ENCODE measurements at regions not wholly inside any gene's neighbourhood (a gene's known extent, or its start where the extent isn't known, plus 50 kb on each side); places are given as distances from the start of the nearest gene placed in this dataset.

- Mint-ChIP-seq H3K36me3 (ENCODE audit: low read depth) (no peaks in the 10 kb centered on the region), H3K9me3 (no peaks in the 10 kb centered on the region), H3K4me3 (no peak overlapping the region), H3K27me3 (ENCODE audit: insufficient read depth, low read depth, poor library complexity) (no peaks in the 10 kb centered on the region), H3K4me1 (peaks cover 25% of the 10 kb centered on the region), H3K27ac (no peak overlapping the region)
- no peaks in the 10 kb centered on the region for H3K27me3 ChIP-seq (ENCODE audit: insufficient read depth)
- no peak overlapping the region for H3K27ac ChIP-seq (ENCODE audit: low read depth)
- H2AFZ ChIP-seq: no peak overlapping the region
- TF ChIP-seq ZNF462 (CRISPR knock-in tag; IDR thresholded peaks at IDR 0.05): no peak
- no peak for TF ChIP-seq POLR2AphosphoS5 (IDR thresholded peaks at IDR 0.05; ENCODE audit: low read depth)
- no peaks in the 10 kb centered on the region for H3K9me2 ChIP-seq (ENCODE audit: insufficient read depth)
- H3K79me2 ChIP-seq (replicated peaks; ENCODE audit: insufficient read depth): no peaks in the 10 kb centered on the region
- no peaks in the 10 kb centered on the region for H4K20me1 ChIP-seq (replicated peaks; ENCODE audit: insufficient read depth)
- DNase-seq (ENCODE audit: low spot score) (no peak), ATAC-seq (no peak)
- no peaks in the 10 kb centered on the region for H3F3A ChIP-seq (replicated peaks; ENCODE audit: low read depth)
- no peak overlapping the region for H3K4me3 ChIP-seq
- H3K4me2 ChIP-seq: no peak overlapping the region
- peaks cover 12% of the 10 kb centered on the region for H3K4me1 ChIP-seq (ENCODE audit: insufficient read depth)
- no peaks in the 10 kb centered on the region for H3K36me3 ChIP-seq (ENCODE audit: insufficient read depth)
These were observed 570.1 kb downstream of the DHX35 start for GRCh38 chr20:39532205-39532604.

- no peaks in the 10 kb centered on the region for H3K27me3 Mint-ChIP-seq (ENCODE audit: insufficient read depth, low read depth, poor library complexity)
- DNase-seq (ENCODE audit: low spot score): no peak
- Histone ChIP-seq H3F3A (replicated peaks; ENCODE audit: low read depth) (no peaks in the 10 kb centered on the region), H3K36me3 (ENCODE audit: insufficient read depth) (no peaks in the 10 kb centered on the region), H3K4me2 (no peak overlapping the region), H2AFZ (no peak overlapping the region), H3K9me2 (ENCODE audit: insufficient read depth) (peaks cover 3% of the 10 kb centered on the region; the same call in 1 of the 2 replicates), H3K27ac (ENCODE audit: low read depth) (no peak overlapping the region), H3K79me2 (replicated peaks; ENCODE audit: insufficient read depth) (no peaks in the 10 kb centered on the region), H3K4me3 (no peak overlapping the region), H3K4me1 (ENCODE audit: insufficient read depth) (no peaks in the 10 kb centered on the region), H4K20me1 (replicated peaks; ENCODE audit: insufficient read depth) (no peaks in the 10 kb centered on the region), H3K27me3 (ENCODE audit: insufficient read depth) (no peaks in the 10 kb centered on the region)
- peaks cover 11% of the 10 kb centered on the region for H3K4me1 Mint-ChIP-seq
- no peak overlapping the region for H3K4me3 Mint-ChIP-seq
- H3K36me3 Mint-ChIP-seq (ENCODE audit: low read depth): no peaks in the 10 kb centered on the region
- no peak overlapping the region for H3K27ac Mint-ChIP-seq
- ATAC-seq: no peak
- no peaks in the 10 kb centered on the region; the same call in 2 of the 3 replicates for H3K9me3 Mint-ChIP-seq
- TF ChIP-seq CTCF (conservative IDR thresholded peaks at IDR 0.05; ENCODE audit: low read depth in 2 of 2): no peak
- TF ChIP-seq JUNB (IDR thresholded peaks at IDR 0.05; ENCODE audit: unreplicated experiment): no peak
- TF ChIP-seq CREB1 (CRISPR knock-in tag; IDR thresholded peaks at IDR 0.05; ENCODE audit: low read depth): no peak
- no peak for TF ChIP-seq REST (IDR thresholded peaks at IDR 0.05; ENCODE audit: unreplicated experiment)
- no peak for TF ChIP-seq ZNF114 (CRISPR knock-in tag; IDR thresholded peaks at IDR 0.05)
- TF ChIP-seq ZNF331 (CRISPR knock-in tag; IDR thresholded peaks at IDR 0.05; ENCODE audit: low read depth): no peak
These were observed 566.3 kb downstream of the DHX35 start for GRCh38 chr20:39528436-39528835.
